GM23248 (cell line): ENCODE measurements at regions not wholly inside any gene's neighbourhood (a gene's known extent, or its start where the extent isn't known, plus 50 kb on each side); places are given as distances from the start of the nearest gene placed in this dataset.

ENCODE experiments used
- EZH2 ChIP-seq: fragments of 200-600 bp; sonication (generic); IDR thresholded peaks from 2 replicates; pipeline ENCODE4 v1.6.1; 2018; ENCODE audit warnings: antibody characterized with exemption, mild to moderate bottlenecking; ENCODE audit not compliant: insufficient read depth, poor library complexity, severe bottlenecking
- EZH2phosphoT487 ChIP-seq: fragments of 200-600 bp; sonication (generic); IDR thresholded peaks from 2 replicates; pipeline ENCODE4 v1.6.1; 2018; ENCODE audit warnings: antibody characterized with exemption, moderate library complexity, mild to moderate bottlenecking, low read depth; ENCODE audit not compliant: insufficient read depth

- TF ChIP-seq EZH2 (no peak), EZH2phosphoT487 (no peak)
Observed at GRCh38 chr10:60570896-60571295, 181.2 kb upstream of the ANK3 start.
